WTC11 (cell line): ENCODE measurements at regions not wholly inside any gene's neighbourhood (a gene's known extent, or its start where the extent isn't known, plus 50 kb on each side); places are given as distances from the start of the nearest gene placed in this dataset.

Experiments used
- ATAC-seq: fragments of 200-7000 bp; cut with Tn5 transposase; 2 replicates; pipeline ENCODE4 v1.10.0; 2021; ENCODE audit warnings: mild to moderate bottlenecking, moderate library complexity
- CTCF ChIA-PET: fragments of 300-600 bp; sonication (Branson Sonifier 250); formaldehyde crosslinking; loops from one replicate; lab custom pipeline; 2021; ENCODE audit warnings: antibody characterized with exemption; lab: Charles Lee
- POLR2A ChIA-PET: fragments of 350-600 bp; sonication (Branson Sonifier 250); formaldehyde crosslinking; loops from one replicate; lab custom pipeline; 2021; ENCODE audit warnings: antibody characterized with exemption; lab: Charles Lee
- DNase-seq: peaks from one replicate; pipeline ENCODE4 v3.0.0; 2021; ENCODE audit warnings: low spot score
- H3K27ac Mint-ChIP-seq: 2 replicates; pipeline ENCODE4 v1.8.0; 2021; ENCODE audit warnings: mixed read lengths
- H3K27me3 Mint-ChIP-seq: 2 replicates; pipeline ENCODE4 v1.8.0; 2021; ENCODE audit warnings: low read depth, mild to moderate bottlenecking, moderate library complexity, mixed read lengths
- H3K36me3 Mint-ChIP-seq: 2 replicates; pipeline ENCODE4 v1.8.0; 2021; ENCODE audit warnings: mixed read lengths
- H3K4me1 Mint-ChIP-seq: 2 replicates; pipeline ENCODE4 v1.8.0; 2022; ENCODE audit warnings: mixed read lengths
- H3K4me3 Mint-ChIP-seq: 2 replicates; pipeline ENCODE4 v1.8.0; 2021; ENCODE audit warnings: mild to moderate bottlenecking, moderate library complexity, mixed read lengths
- H3K9me3 Mint-ChIP-seq: 2 replicates; pipeline ENCODE4 v1.8.0; 2021; ENCODE audit warnings: mixed read lengths
- E2F1 ChIP-seq: sonication (generic); formaldehyde crosslinking; IDR thresholded peaks from 2 replicates; pipeline ENCODE4 v1.8.0; 2022; ENCODE audit warnings: mild to moderate bottlenecking, missing genetic modification reagents
- E2F5 ChIP-seq: sonication (generic); formaldehyde crosslinking; IDR thresholded peaks from 2 replicates; pipeline ENCODE4 v1.8.1; 2022; ENCODE audit warnings: mild to moderate bottlenecking, moderate library complexity, missing genetic modification reagents
- ELF4 ChIP-seq: sonication (generic); formaldehyde crosslinking; IDR thresholded peaks from 2 replicates; pipeline ENCODE4 v1.8.1; 2022; ENCODE audit warnings: low read depth, mild to moderate bottlenecking, moderate library complexity, missing genetic modification reagents
- ESRRA ChIP-seq: sonication (generic); formaldehyde crosslinking; IDR thresholded peaks from 2 replicates; pipeline ENCODE4 v1.8.1; 2022; ENCODE audit warnings: mild to moderate bottlenecking, missing genetic modification reagents, borderline replicate concordance
- ETV6 ChIP-seq: sonication (generic); formaldehyde crosslinking; IDR thresholded peaks from 2 replicates; pipeline ENCODE4 v1.8.1; 2022; ENCODE audit warnings: mild to moderate bottlenecking, missing genetic modification reagents
- FOXJ3 ChIP-seq: sonication (generic); formaldehyde crosslinking; IDR thresholded peaks from 2 replicates; pipeline ENCODE4 v1.9.0; 2021; ENCODE audit warnings: missing genetic modification reagents, mild to moderate bottlenecking, borderline replicate concordance
- FOXK1 ChIP-seq: sonication (generic); formaldehyde crosslinking; IDR thresholded peaks from 2 replicates; pipeline ENCODE4 v1.8.0; 2022; ENCODE audit warnings: mild to moderate bottlenecking, moderate library complexity, missing genetic modification reagents
- GTF2I ChIP-seq: fragments of 250-450 bp; sonication (Bioruptor Pico); conservative IDR thresholded peaks from 2 replicates; pipeline ENCODE4 v1.4.0; 2021; ENCODE audit warnings: mild to moderate bottlenecking
- HMGA2 ChIP-seq: fragments of 250-450 bp; sonication (Bioruptor Pico); IDR thresholded peaks from 2 replicates; pipeline ENCODE4 v1.4.0; 2021; ENCODE audit warnings: mild to moderate bottlenecking, moderate library complexity
- IRF2 ChIP-seq: sonication (generic); formaldehyde crosslinking; IDR thresholded peaks from 2 replicates; pipeline ENCODE4 v1.8.0; 2022; ENCODE audit warnings: low read depth, missing genetic modification reagents, borderline replicate concordance
- JAZF1 ChIP-seq: fragments of 250-450 bp; sonication (Bioruptor Pico); IDR thresholded peaks from 2 replicates; pipeline ENCODE4 v1.9.0; 2021; ENCODE audit warnings: moderate library complexity, mild to moderate bottlenecking, inconsistent platforms
- MYBL2 ChIP-seq: sonication (generic); formaldehyde crosslinking; IDR thresholded peaks from 2 replicates; pipeline ENCODE4 v1.8.1; 2023; ENCODE audit warnings: mild to moderate bottlenecking, moderate library complexity, missing genetic modification reagents
- TEAD4 ChIP-seq: sonication (generic); formaldehyde crosslinking; IDR thresholded peaks from 2 replicates; pipeline ENCODE4 v1.8.0; 2022; ENCODE audit warnings: mild to moderate bottlenecking, missing genetic modification reagents
- USF2 ChIP-seq: sonication (generic); formaldehyde crosslinking; IDR thresholded peaks from 2 replicates; pipeline ENCODE4 v1.8.1; 2023; ENCODE audit warnings: mild to moderate bottlenecking, missing genetic modification reagents, moderate library complexity
- ZBTB21 ChIP-seq: sonication (generic); formaldehyde crosslinking; IDR thresholded peaks from 2 replicates; pipeline ENCODE4 v1.8.1; 2023; ENCODE audit warnings: mild to moderate bottlenecking, missing genetic modification reagents, borderline replicate concordance
- ZNF317 ChIP-seq: sonication (generic); formaldehyde crosslinking; IDR thresholded peaks from 2 replicates; pipeline ENCODE4 v1.8.1; 2023; ENCODE audit warnings: low read depth, mild to moderate bottlenecking, moderate library complexity, missing genetic modification reagents, borderline replicate concordance
- ZNF396 ChIP-seq: fragments of 250-450 bp; sonication (Bioruptor Pico); IDR thresholded peaks from 2 replicates; pipeline ENCODE4 v1.8.0; 2021; ENCODE audit warnings: mild to moderate bottlenecking, moderate library complexity, borderline replicate concordance
- ZNF416 ChIP-seq: fragments of 250-450 bp; sonication (Bioruptor Pico); IDR thresholded peaks from 2 replicates; pipeline ENCODE4 v1.9.0; 2021; ENCODE audit warnings: mild to moderate bottlenecking, inconsistent platforms
- ZNF512 ChIP-seq: sonication (generic); formaldehyde crosslinking; IDR thresholded peaks from 2 replicates; pipeline ENCODE4 v1.8.1; 2022; ENCODE audit warnings: missing genetic modification reagents, borderline replicate concordance
- ZNF671 ChIP-seq: fragments of 250-450 bp; sonication (Bioruptor Pico); IDR thresholded peaks from 2 replicates; pipeline ENCODE4 v1.8.0; 2021; ENCODE audit warnings: mild to moderate bottlenecking
- TF ChIP-seq, protein P1 (sequence below): sonication (generic); formaldehyde crosslinking; IDR thresholded peaks from 2 replicates; pipeline ENCODE4 v1.8.0; 2022; ENCODE audit warnings: mild to moderate bottlenecking, missing genetic modification reagents
- TF ChIP-seq, protein P2 (sequence below): sonication (generic); formaldehyde crosslinking; IDR thresholded peaks from 2 replicates; pipeline ENCODE4 v1.8.0; 2023; ENCODE audit warnings: mild to moderate bottlenecking, missing genetic modification reagents
- TF ChIP-seq, protein P3 (sequence below): fragments of 250-450 bp; sonication (Bioruptor Pico); IDR thresholded peaks from 2 replicates; pipeline ENCODE4 v1.9.0; 2021; ENCODE audit warnings: moderate library complexity, mild to moderate bottlenecking, inconsistent platforms, borderline replicate concordance

DNA sequence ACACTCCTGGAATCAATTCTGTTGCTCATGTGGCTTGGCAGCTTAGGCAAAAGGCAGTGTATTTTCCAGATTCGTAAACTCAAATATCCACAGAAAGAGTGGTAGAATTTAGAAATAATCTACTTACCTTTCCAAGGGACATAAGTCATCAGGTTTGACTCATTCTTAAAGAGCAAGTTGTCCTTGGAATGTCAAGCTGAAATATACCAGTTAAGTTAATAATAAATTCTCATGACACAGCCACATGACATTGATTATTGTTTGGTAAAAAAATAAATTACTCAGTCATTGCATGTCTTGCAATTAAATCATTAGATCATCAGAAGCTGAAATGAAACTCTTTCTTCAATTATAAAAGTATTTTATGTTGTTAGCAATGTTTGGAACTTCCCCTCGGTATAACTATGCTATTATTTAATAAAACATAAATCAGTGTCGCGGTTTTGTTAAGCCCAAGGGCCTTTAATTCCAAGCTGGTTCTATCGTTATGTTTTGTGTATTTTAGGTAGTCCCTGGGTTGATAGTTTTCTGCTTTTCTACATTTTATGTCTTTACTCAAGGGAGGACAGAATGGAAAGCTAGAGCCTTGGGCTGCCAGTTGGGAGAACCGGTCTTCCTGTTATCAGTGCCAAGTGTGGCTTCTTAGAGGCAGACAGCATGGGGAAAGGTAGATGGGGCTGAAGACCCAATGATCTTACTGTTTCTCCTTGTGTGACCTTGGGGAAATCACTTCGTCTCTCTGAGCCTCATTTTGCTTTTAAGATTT, 79.3 kb upstream of the PRLR start:
- DNase-seq (no peak), ATAC-seq (no peak)
- Mint-ChIP-seq H3K4me3 (no peak overlapping the region), H3K36me3 (no peaks in the 10 kb centered on the region), H3K9me3 (peaks cover 4% of the 10 kb centered on the region; the same call in 1 of the 2 replicates), H3K27me3 (no peaks in the 10 kb centered on the region), H3K27ac (no peak overlapping the region), H3K4me1 (peaks cover 16% of the 10 kb centered on the region)
- TF ChIP-seq ZNF512 (CRISPR knock-in tag): no peak
- ChIA-PET CTCF (no interaction called here), POLR2A (no interaction called here)

- no peaks in the 10 kb centered on the region for H3K9me3 Mint-ChIP-seq
- peaks cover 16% of the 10 kb centered on the region for H3K4me1 Mint-ChIP-seq
- H3K27me3 Mint-ChIP-seq: no peaks in the 10 kb centered on the region
- H3K4me3 Mint-ChIP-seq: no peak overlapping the region
- no peaks in the 10 kb centered on the region for H3K36me3 Mint-ChIP-seq
- no peak for TF ChIP-seq FOXK1 (CRISPR knock-in tag)
- no peak for TF ChIP-seq ESRRA (CRISPR knock-in tag)
- no peak for TF ChIP-seq MYBL2
- no peak for TF ChIP-seq ELF4 (CRISPR knock-in tag)
- TF ChIP-seq ZNF671 (CRISPR knock-in tag): no peak
- TF ChIP-seq GTF2I (CRISPR knock-in tag): no peak
- DNase-seq (no peak), ATAC-seq (peak; percentile 65)
- H3K27ac Mint-ChIP-seq: no peak overlapping the region
- ChIA-PET CTCF (no interaction called here), POLR2A (no interaction called here)
These were observed 78.1 kb upstream of the PRLR start for GRCh38 chr5:35308421-35308820.

GRCh38 chr5:35306716-35307365, 76.6 kb upstream of the PRLR start:
- H3K4me3 Mint-ChIP-seq: no peak overlapping the region
- no peak for ATAC-seq
- CTCF ChIA-PET: no interaction called here
- H3K36me3 Mint-ChIP-seq: no peaks in the 10 kb centered on the region
- no peak overlapping the region for H3K27ac Mint-ChIP-seq
- no peak for DNase-seq
- H3K4me1 Mint-ChIP-seq: peaks cover 16% of the 10 kb centered on the region
- POLR2A ChIA-PET: no interaction called here
- H3K27me3 Mint-ChIP-seq: no peaks in the 10 kb centered on the region
- H3K9me3 Mint-ChIP-seq: no peaks in the 10 kb centered on the region
- TF ChIP-seq TEAD4: no peak
- no peak for TF ChIP-seq ZNF396 (CRISPR knock-in tag)
- no peak for TF ChIP-seq E2F5 (CRISPR knock-in tag)
- no peak for TF ChIP-seq JAZF1
- no peak for TF ChIP-seq FOXJ3 (CRISPR knock-in tag)
- TF ChIP-seq, protein P1, sequence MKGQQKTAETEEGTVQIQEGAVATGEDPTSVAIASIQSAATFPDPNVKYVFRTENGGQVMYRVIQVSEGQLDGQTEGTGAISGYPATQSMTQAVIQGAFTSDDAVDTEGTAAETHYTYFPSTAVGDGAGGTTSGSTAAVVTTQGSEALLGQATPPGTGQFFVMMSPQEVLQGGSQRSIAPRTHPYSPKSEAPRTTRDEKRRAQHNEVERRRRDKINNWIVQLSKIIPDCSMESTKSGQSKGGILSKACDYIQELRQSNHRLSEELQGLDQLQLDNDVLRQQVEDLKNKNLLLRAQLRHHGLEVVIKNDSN: no peak
- TF ChIP-seq, protein P2, sequence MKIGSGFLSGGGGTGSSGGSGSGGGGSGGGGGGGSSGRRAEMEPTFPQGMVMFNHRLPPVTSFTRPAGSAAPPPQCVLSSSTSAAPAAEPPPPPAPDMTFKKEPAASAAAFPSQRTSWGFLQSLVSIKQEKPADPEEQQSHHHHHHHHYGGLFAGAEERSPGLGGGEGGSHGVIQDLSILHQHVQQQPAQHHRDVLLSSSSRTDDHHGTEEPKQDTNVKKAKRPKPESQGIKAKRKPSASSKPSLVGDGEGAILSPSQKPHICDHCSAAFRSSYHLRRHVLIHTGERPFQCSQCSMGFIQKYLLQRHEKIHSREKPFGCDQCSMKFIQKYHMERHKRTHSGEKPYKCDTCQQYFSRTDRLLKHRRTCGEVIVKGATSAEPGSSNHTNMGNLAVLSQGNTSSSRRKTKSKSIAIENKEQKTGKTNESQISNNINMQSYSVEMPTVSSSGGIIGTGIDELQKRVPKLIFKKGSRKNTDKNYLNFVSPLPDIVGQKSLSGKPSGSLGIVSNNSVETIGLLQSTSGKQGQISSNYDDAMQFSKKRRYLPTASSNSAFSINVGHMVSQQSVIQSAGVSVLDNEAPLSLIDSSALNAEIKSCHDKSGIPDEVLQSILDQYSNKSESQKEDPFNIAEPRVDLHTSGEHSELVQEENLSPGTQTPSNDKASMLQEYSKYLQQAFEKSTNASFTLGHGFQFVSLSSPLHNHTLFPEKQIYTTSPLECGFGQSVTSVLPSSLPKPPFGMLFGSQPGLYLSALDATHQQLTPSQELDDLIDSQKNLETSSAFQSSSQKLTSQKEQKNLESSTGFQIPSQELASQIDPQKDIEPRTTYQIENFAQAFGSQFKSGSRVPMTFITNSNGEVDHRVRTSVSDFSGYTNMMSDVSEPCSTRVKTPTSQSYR (CRISPR knock-in tag): no peak
- no peak for TF ChIP-seq IRF2
- TF ChIP-seq E2F1 (CRISPR knock-in tag): no peak
- TF ChIP-seq HMGA2 (CRISPR knock-in tag): no peak
- TF ChIP-seq ZBTB21 (CRISPR knock-in tag): no peak
- no peak for TF ChIP-seq USF2 (CRISPR knock-in tag)
- no peak for TF ChIP-seq ZNF317 (CRISPR knock-in tag)
- TF ChIP-seq, protein P3, sequence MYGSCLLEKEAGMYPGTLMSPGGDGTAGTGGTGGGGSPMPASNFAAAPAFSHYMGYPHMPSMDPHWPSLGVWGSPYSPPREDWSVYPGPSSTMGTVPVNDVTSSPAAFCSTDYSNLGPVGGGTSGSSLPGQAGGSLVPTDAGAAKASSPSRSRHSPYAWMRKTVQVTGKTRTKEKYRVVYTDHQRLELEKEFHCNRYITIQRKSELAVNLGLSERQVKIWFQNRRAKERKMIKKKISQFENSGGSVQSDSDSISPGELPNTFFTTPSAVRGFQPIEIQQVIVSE (CRISPR knock-in tag): no peak
- TF ChIP-seq ETV6 (CRISPR knock-in tag): no peak
- TF ChIP-seq ZNF416 (CRISPR knock-in tag): no peak
